ENCODE measurements at regions not wholly inside any gene's neighbourhood (a gene's known extent, or its start where the extent isn't known, plus 50 kb on each side); places are given as distances from the start of the nearest gene placed in this dataset.

- TF ChIP-seq CTCF (conservative IDR thresholded peaks at IDR 0.05; ENCODE audit: low read length): no peak
- no peak for TF ChIP-seq EZH2phosphoT487 (IDR thresholded peaks at IDR 0.05; ENCODE audit: borderline replicate concordance, low read depth, low read length)
Measured at GRCh38 chr5:158609333-158610050, 490.2 kb downstream of the EBF1 start.
